WTC11 (cell line): ENCODE measurements at regions not wholly inside any gene's neighbourhood (a gene's known extent, or its start where the extent isn't known, plus 50 kb on each side); places are given as distances from the start of the nearest gene placed in this dataset.

Experiments used
- ATAC-seq: fragments of 200-7000 bp; cut with Tn5 transposase; 2 replicates; pipeline ENCODE4 v1.10.0; 2021; ENCODE audit warnings: mild to moderate bottlenecking, moderate library complexity
- CTCF ChIA-PET: fragments of 300-600 bp; sonication (Branson Sonifier 250); formaldehyde crosslinking; loops from one replicate; lab custom pipeline; 2021; ENCODE audit warnings: antibody characterized with exemption; lab: Charles Lee
- POLR2A ChIA-PET: fragments of 350-600 bp; sonication (Branson Sonifier 250); formaldehyde crosslinking; loops from one replicate; lab custom pipeline; 2021; ENCODE audit warnings: antibody characterized with exemption; lab: Charles Lee
- DNase-seq: peaks from one replicate; pipeline ENCODE4 v3.0.0; 2021; ENCODE audit warnings: low spot score
- H3K27ac Mint-ChIP-seq: 2 replicates; pipeline ENCODE4 v1.8.0; 2021; ENCODE audit warnings: mixed read lengths
- H3K27me3 Mint-ChIP-seq: 2 replicates; pipeline ENCODE4 v1.8.0; 2021; ENCODE audit warnings: low read depth, mild to moderate bottlenecking, moderate library complexity, mixed read lengths
- H3K36me3 Mint-ChIP-seq: 2 replicates; pipeline ENCODE4 v1.8.0; 2021; ENCODE audit warnings: mixed read lengths
- H3K4me1 Mint-ChIP-seq: 2 replicates; pipeline ENCODE4 v1.8.0; 2022; ENCODE audit warnings: mixed read lengths
- H3K4me3 Mint-ChIP-seq: 2 replicates; pipeline ENCODE4 v1.8.0; 2021; ENCODE audit warnings: mild to moderate bottlenecking, moderate library complexity, mixed read lengths
- H3K9me3 Mint-ChIP-seq: 2 replicates; pipeline ENCODE4 v1.8.0; 2021; ENCODE audit warnings: mixed read lengths
- ESRRA ChIP-seq: sonication (generic); formaldehyde crosslinking; IDR thresholded peaks from 2 replicates; pipeline ENCODE4 v1.8.1; 2022; ENCODE audit warnings: mild to moderate bottlenecking, missing genetic modification reagents, borderline replicate concordance
- FOXJ3 ChIP-seq: sonication (generic); formaldehyde crosslinking; IDR thresholded peaks from 2 replicates; pipeline ENCODE4 v1.9.0; 2021; ENCODE audit warnings: missing genetic modification reagents, mild to moderate bottlenecking, borderline replicate concordance
- FOXP1 ChIP-seq: sonication (generic); formaldehyde crosslinking; IDR thresholded peaks from 2 replicates; pipeline ENCODE4 v1.8.0; 2022; ENCODE audit warnings: missing genetic modification reagents, mild to moderate bottlenecking, moderate library complexity, borderline replicate concordance
- GTF2I ChIP-seq: fragments of 250-450 bp; sonication (Bioruptor Pico); conservative IDR thresholded peaks from 2 replicates; pipeline ENCODE4 v1.4.0; 2021; ENCODE audit warnings: mild to moderate bottlenecking
- IRF2 ChIP-seq: sonication (generic); formaldehyde crosslinking; IDR thresholded peaks from 2 replicates; pipeline ENCODE4 v1.8.0; 2022; ENCODE audit warnings: low read depth, missing genetic modification reagents, borderline replicate concordance
- NFATC4 ChIP-seq: fragments of 250-450 bp; sonication (Bioruptor Pico); IDR thresholded peaks from 2 replicates; pipeline ENCODE4 v1.9.0; 2021; ENCODE audit warnings: mild to moderate bottlenecking
- NR1H2 ChIP-seq: sonication (generic); formaldehyde crosslinking; IDR thresholded peaks from 2 replicates; pipeline ENCODE4 v1.9.0; 2021; ENCODE audit warnings: mild to moderate bottlenecking, moderate library complexity, missing genetic modification reagents
- NR3C1 ChIP-seq: sonication (generic); formaldehyde crosslinking; conservative IDR thresholded peaks from 2 replicates; pipeline ENCODE4 v1.8.1; 2023; ENCODE audit warnings: low read depth, mild to moderate bottlenecking, missing genetic modification reagents
- OVOL2 ChIP-seq: fragments of 250-450 bp; sonication (Bioruptor Pico); IDR thresholded peaks from 2 replicates; pipeline ENCODE4 v1.9.0; 2021; ENCODE audit warnings: mild to moderate bottlenecking, borderline replicate concordance
- PRRX2 ChIP-seq: fragments of 250-450 bp; sonication (Bioruptor Pico); IDR thresholded peaks from 2 replicates; pipeline ENCODE4 v1.8.0; 2021; ENCODE audit warnings: mild to moderate bottlenecking
- SOX15 ChIP-seq: fragments of 250-450 bp; sonication (Bioruptor Pico); IDR thresholded peaks from 2 replicates; pipeline ENCODE4 v1.9.0; 2021; ENCODE audit warnings: mild to moderate bottlenecking
- TEAD1 ChIP-seq: sonication (generic); formaldehyde crosslinking; IDR thresholded peaks from 2 replicates; pipeline ENCODE4 v1.8.0; 2022; ENCODE audit warnings: mild to moderate bottlenecking, missing genetic modification reagents
- TEAD4 ChIP-seq: sonication (generic); formaldehyde crosslinking; IDR thresholded peaks from 2 replicates; pipeline ENCODE4 v1.8.0; 2022; ENCODE audit warnings: mild to moderate bottlenecking, missing genetic modification reagents
- ZNF423 ChIP-seq: fragments of 250-450 bp; sonication (Bioruptor Pico); IDR thresholded peaks from 2 replicates; pipeline ENCODE4 v2.1.2; 2022; ENCODE audit warnings: mild to moderate bottlenecking, moderate library complexity
- TF ChIP-seq, protein P1 (sequence below): sonication (generic); formaldehyde crosslinking; IDR thresholded peaks from 2 replicates; pipeline ENCODE4 v1.8.1; 2022; ENCODE audit warnings: low read depth, mild to moderate bottlenecking, moderate library complexity, missing genetic modification reagents, borderline replicate concordance
- TF ChIP-seq, protein P2 (sequence below): sonication (generic); formaldehyde crosslinking; IDR thresholded peaks from 2 replicates; pipeline ENCODE4 v1.8.0; 2023; ENCODE audit warnings: missing genetic modification reagents
- TF ChIP-seq, protein P3 (sequence below): sonication (generic); formaldehyde crosslinking; IDR thresholded peaks from 2 replicates; pipeline ENCODE4 v1.8.0; 2022; ENCODE audit warnings: missing genetic modification reagents
- TF ChIP-seq, protein P4 (sequence below): sonication (generic); formaldehyde crosslinking; IDR thresholded peaks from 2 replicates; pipeline ENCODE4 v1.8.1; 2022; ENCODE audit warnings: mild to moderate bottlenecking, missing genetic modification reagents, moderate library complexity, borderline replicate concordance
- TF ChIP-seq, protein P5 (sequence below): sonication (generic); formaldehyde crosslinking; IDR thresholded peaks from 2 replicates; pipeline ENCODE4 v1.8.0; 2022; ENCODE audit warnings: mild to moderate bottlenecking, missing genetic modification reagents
- TF ChIP-seq, protein P6 (sequence below): sonication (generic); formaldehyde crosslinking; IDR thresholded peaks from 2 replicates; pipeline ENCODE4 v1.8.0; 2022; ENCODE audit warnings: mild to moderate bottlenecking, missing genetic modification reagents

DNA sequence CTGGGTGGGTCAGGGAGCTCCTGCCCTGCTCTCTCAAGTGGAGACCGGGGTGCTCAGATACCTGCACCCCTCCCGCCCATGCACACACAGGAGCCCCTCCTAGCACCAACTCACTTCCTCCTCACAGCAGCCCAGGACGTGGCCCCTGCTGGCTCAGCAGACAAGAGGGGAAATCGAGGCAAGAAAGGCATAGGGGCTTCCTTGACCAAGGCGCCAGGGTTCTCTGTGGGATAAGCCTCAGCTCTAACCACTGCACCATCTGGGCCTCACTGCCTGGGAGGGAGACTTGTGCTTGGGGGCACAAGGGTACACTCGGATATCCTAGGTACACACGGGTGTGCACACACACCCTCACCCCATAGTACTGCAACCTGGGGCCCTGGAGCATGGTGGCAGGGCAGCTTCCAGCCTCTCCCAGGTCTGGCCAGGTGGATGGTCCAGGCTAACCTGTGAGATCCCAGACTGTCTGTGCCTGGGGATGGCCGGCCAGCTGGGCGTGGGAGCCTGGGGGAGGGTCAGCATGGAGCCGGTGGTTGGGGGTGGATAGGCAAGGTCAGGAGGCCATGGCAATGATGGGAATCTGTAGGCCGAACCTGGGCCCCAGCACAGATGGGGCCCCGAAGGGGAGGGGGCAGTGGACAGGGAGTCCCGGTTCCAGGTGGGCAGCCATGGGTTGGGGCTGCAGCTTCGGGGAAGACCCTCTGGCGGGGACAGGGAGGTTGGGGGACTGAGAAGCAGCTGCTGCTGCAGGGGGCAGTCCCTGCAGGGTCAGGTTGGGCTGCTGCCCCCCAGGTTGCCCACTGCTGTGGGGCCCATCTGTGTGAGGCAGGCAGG is 312.4 kb downstream of the TMEM121 start:
- DNase-seq (no peak), ATAC-seq (no peak)
- Mint-ChIP-seq H3K36me3 (peaks cover 54% of the 10 kb centered on the region), H3K4me3 (no peak overlapping the region), H3K4me1 (no peaks in the 10 kb centered on the region), H3K27ac (no peak overlapping the region), H3K9me3 (peaks cover 59% of the 10 kb centered on the region), H3K27me3 (peaks cover 17% of the 10 kb centered on the region)
- TF ChIP-seq ESRRA = no peak
- no peak for TF ChIP-seq NR1H2 (CRISPR knock-in tag)
- no peak for TF ChIP-seq TEAD4 (CRISPR knock-in tag)
- TF ChIP-seq, protein P1, sequence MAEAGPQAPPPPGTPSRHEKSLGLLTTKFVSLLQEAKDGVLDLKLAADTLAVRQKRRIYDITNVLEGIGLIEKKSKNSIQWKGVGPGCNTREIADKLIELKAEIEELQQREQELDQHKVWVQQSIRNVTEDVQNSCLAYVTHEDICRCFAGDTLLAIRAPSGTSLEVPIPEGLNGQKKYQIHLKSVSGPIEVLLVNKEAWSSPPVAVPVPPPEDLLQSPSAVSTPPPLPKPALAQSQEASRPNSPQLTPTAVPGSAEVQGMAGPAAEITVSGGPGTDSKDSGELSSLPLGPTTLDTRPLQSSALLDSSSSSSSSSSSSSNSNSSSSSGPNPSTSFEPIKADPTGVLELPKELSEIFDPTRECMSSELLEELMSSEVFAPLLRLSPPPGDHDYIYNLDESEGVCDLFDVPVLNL (CRISPR knock-in tag) = no peak
- TF ChIP-seq NR3C1 = no peak
- no peak for TF ChIP-seq GTF2I
- TF ChIP-seq, protein P2, sequence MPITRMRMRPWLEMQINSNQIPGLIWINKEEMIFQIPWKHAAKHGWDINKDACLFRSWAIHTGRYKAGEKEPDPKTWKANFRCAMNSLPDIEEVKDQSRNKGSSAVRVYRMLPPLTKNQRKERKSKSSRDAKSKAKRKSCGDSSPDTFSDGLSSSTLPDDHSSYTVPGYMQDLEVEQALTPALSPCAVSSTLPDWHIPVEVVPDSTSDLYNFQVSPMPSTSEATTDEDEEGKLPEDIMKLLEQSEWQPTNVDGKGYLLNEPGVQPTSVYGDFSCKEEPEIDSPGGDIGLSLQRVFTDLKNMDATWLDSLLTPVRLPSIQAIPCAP = no peak
- no peak for TF ChIP-seq NFATC4 (CRISPR knock-in tag)
- no peak for TF ChIP-seq ZNF423 (CRISPR knock-in tag)
- TF ChIP-seq, protein P3, sequence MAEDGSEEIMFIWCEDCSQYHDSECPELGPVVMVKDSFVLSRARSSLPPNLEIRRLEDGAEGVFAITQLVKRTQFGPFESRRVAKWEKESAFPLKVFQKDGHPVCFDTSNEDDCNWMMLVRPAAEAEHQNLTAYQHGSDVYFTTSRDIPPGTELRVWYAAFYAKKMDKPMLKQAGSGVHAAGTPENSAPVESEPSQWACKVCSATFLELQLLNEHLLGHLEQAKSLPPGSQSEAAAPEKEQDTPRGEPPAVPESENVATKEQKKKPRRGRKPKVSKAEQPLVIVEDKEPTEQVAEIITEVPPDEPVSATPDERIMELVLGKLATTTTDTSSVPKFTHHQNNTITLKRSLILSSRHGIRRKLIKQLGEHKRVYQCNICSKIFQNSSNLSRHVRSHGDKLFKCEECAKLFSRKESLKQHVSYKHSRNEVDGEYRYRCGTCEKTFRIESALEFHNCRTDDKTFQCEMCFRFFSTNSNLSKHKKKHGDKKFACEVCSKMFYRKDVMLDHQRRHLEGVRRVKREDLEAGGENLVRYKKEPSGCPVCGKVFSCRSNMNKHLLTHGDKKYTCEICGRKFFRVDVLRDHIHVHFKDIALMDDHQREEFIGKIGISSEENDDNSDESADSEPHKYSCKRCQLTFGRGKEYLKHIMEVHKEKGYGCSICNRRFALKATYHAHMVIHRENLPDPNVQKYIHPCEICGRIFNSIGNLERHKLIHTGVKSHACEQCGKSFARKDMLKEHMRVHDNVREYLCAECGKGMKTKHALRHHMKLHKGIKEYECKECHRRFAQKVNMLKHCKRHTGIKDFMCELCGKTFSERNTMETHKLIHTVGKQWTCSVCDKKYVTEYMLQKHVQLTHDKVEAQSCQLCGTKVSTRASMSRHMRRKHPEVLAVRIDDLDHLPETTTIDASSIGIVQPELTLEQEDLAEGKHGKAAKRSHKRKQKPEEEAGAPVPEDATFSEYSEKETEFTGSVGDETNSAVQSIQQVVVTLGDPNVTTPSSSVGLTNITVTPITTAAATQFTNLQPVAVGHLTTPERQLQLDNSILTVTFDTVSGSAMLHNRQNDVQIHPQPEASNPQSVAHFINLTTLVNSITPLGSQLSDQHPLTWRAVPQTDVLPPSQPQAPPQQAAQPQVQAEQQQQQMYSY (CRISPR knock-in tag) = no peak
- no peak for TF ChIP-seq FOXP1 (CRISPR knock-in tag)
- TF ChIP-seq, protein P4, sequence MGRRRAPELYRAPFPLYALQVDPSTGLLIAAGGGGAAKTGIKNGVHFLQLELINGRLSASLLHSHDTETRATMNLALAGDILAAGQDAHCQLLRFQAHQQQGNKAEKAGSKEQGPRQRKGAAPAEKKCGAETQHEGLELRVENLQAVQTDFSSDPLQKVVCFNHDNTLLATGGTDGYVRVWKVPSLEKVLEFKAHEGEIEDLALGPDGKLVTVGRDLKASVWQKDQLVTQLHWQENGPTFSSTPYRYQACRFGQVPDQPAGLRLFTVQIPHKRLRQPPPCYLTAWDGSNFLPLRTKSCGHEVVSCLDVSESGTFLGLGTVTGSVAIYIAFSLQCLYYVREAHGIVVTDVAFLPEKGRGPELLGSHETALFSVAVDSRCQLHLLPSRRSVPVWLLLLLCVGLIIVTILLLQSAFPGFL (CRISPR knock-in tag) = no peak
- TF ChIP-seq TEAD1 = no peak
- TF ChIP-seq IRF2 (CRISPR knock-in tag) = no peak
- TF ChIP-seq OVOL2 (CRISPR knock-in tag) = no peak
- TF ChIP-seq PRRX2 (CRISPR knock-in tag) = no peak
- TF ChIP-seq, protein P5, sequence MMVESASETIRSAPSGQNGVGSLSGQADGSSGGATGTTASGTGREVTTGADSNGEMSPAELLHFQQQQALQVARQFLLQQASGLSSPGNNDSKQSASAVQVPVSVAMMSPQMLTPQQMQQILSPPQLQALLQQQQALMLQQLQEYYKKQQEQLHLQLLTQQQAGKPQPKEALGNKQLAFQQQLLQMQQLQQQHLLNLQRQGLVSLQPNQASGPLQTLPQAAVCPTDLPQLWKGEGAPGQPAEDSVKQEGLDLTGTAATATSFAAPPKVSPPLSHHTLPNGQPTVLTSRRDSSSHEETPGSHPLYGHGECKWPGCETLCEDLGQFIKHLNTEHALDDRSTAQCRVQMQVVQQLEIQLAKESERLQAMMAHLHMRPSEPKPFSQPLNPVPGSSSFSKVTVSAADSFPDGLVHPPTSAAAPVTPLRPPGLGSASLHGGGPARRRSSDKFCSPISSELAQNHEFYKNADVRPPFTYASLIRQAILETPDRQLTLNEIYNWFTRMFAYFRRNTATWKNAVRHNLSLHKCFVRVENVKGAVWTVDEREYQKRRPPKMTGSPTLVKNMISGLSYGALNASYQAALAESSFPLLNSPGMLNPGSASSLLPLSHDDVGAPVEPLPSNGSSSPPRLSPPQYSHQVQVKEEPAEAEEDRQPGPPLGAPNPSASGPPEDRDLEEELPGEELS (CRISPR knock-in tag) = no peak
- no peak for TF ChIP-seq FOXJ3 (CRISPR knock-in tag)
- no peak for TF ChIP-seq SOX15 (CRISPR knock-in tag)
- TF ChIP-seq, protein P6, sequence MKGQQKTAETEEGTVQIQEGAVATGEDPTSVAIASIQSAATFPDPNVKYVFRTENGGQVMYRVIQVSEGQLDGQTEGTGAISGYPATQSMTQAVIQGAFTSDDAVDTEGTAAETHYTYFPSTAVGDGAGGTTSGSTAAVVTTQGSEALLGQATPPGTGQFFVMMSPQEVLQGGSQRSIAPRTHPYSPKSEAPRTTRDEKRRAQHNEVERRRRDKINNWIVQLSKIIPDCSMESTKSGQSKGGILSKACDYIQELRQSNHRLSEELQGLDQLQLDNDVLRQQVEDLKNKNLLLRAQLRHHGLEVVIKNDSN (CRISPR knock-in tag) = no peak
- ChIA-PET CTCF (no interaction called here), POLR2A (no interaction called here)
